ENCODE measurements at regions not wholly inside any gene's neighbourhood (a gene's known extent, or its start where the extent isn't known, plus 50 kb on each side); places are given as distances from the start of the nearest gene placed in this dataset.

GRCh38 chr5:84578226-84578625 lies 193.5 kb upstream of the EDIL3 start:
- Histone ChIP-seq H3K4me1 (ENCODE audit: insufficient read depth, low read length) (no peaks in the 10 kb centered on the region), H3K9me3 (ENCODE audit: insufficient read depth, low read length, severe bottlenecking) (no peaks in the 10 kb centered on the region), H4K20me1 (ENCODE audit: insufficient read depth, low read length) (no peaks in the 10 kb centered on the region), H2AFZ (ENCODE audit: low read depth, low read length) (no peak overlapping the region), H3K4me3 (ENCODE audit: low read depth in 1 of 2, low read length in 2 of 2) (no peak overlapping the region), H3K4me2 (ENCODE audit: insufficient read depth, low read length) (no peak overlapping the region), H3K79me2 (ENCODE audit: insufficient read depth, low read length) (no peaks in the 10 kb centered on the region), H3K9ac (ENCODE audit: low read depth, low read length) (no peak overlapping the region), H3K36me3 (ENCODE audit: insufficient read depth, low read length) (no peaks in the 10 kb centered on the region), H3K27me3 (ENCODE audit: insufficient read depth, low read length, poor library complexity) (peaks cover 3% of the 10 kb centered on the region), H3K27ac (ENCODE audit: low read length) (no peak overlapping the region)
- ATAC-seq (ENCODE audit: insufficient read depth, low read depth) (no peak), DNase-seq (no peak)
- TF ChIP-seq CTCF (IDR thresholded peaks at IDR 0.05; ENCODE audit: borderline replicate concordance, extremely low read depth, low read length, poor library complexity, severe bottlenecking) = no peak
- no peak for TF ChIP-seq EZH2 (IDR thresholded peaks at IDR 0.05; ENCODE audit: borderline replicate concordance, low read depth, low read length, severe bottlenecking)

GRCh38 chr5:84573017-84573712 lies 188.5 kb upstream of the EDIL3 start:
- Histone ChIP-seq H3K4me1 (ENCODE audit: insufficient read depth, low read length) (no peaks in the 10 kb centered on the region), H3K9ac (ENCODE audit: low read depth, low read length) (no peak overlapping the region), H3K36me3 (ENCODE audit: insufficient read depth, low read length) (no peaks in the 10 kb centered on the region), H3K4me3 (ENCODE audit: low read depth in 1 of 2, low read length in 2 of 2) (no peak overlapping the region), H3K27me3 (ENCODE audit: insufficient read depth, low read length, poor library complexity) (peaks cover 1% of the 10 kb centered on the region), H2AFZ (ENCODE audit: low read depth, low read length) (no peak overlapping the region), H3K9me3 (ENCODE audit: insufficient read depth, low read length, severe bottlenecking) (no peaks in the 10 kb centered on the region), H3K79me2 (ENCODE audit: insufficient read depth, low read length) (no peaks in the 10 kb centered on the region), H3K4me2 (ENCODE audit: insufficient read depth, low read length) (no peak overlapping the region), H4K20me1 (ENCODE audit: insufficient read depth, low read length) (no peaks in the 10 kb centered on the region), H3K27ac (ENCODE audit: low read length) (no peak overlapping the region)
- TF ChIP-seq EZH2 (IDR thresholded peaks at IDR 0.05; ENCODE audit: borderline replicate concordance, low read depth, low read length, severe bottlenecking) = no peak
- TF ChIP-seq CTCF (IDR thresholded peaks at IDR 0.05; ENCODE audit: borderline replicate concordance, extremely low read depth, low read length, poor library complexity, severe bottlenecking) = no peak
- no peak for DNase-seq
- ATAC-seq (ENCODE audit: insufficient read depth, low read depth) = no peak

GRCh38 chr5:84569307-84569706 lies 184.6 kb upstream of the EDIL3 start:
- Histone ChIP-seq H3K9ac (ENCODE audit: low read depth, low read length) (no peak overlapping the region), H3K79me2 (ENCODE audit: insufficient read depth, low read length) (no peaks in the 10 kb centered on the region), H3K27me3 (ENCODE audit: insufficient read depth, low read length, poor library complexity) (no peaks in the 10 kb centered on the region), H3K4me3 (ENCODE audit: low read depth in 1 of 2, low read length in 2 of 2) (no peak overlapping the region), H4K20me1 (ENCODE audit: insufficient read depth, low read length) (no peaks in the 10 kb centered on the region), H3K9me3 (ENCODE audit: insufficient read depth, low read length, severe bottlenecking) (no peaks in the 10 kb centered on the region), H3K4me1 (ENCODE audit: insufficient read depth, low read length) (no peaks in the 10 kb centered on the region), H3K36me3 (ENCODE audit: insufficient read depth, low read length) (no peaks in the 10 kb centered on the region), H3K27ac (ENCODE audit: low read length) (no peak overlapping the region), H2AFZ (ENCODE audit: low read depth, low read length) (no peak overlapping the region), H3K4me2 (ENCODE audit: insufficient read depth, low read length) (no peak overlapping the region)
- ATAC-seq (ENCODE audit: insufficient read depth, low read depth) (no peak), DNase-seq (no peak)
- TF ChIP-seq EZH2 (IDR thresholded peaks at IDR 0.05; ENCODE audit: borderline replicate concordance, low read depth, low read length, severe bottlenecking) (no peak), CTCF (IDR thresholded peaks at IDR 0.05; ENCODE audit: borderline replicate concordance, extremely low read depth, low read length, poor library complexity, severe bottlenecking) (no peak)

Measured in DND-41 (cell line).